ENCODE measurements at regions not wholly inside any gene's neighbourhood (a gene's known extent, or its start where the extent isn't known, plus 50 kb on each side); places are given as distances from the start of the nearest gene placed in this dataset.

GRCh38 chr15:88323976-88324740 is 67.6 kb upstream of the NTRK3 start:
- TF ChIP-seq CTCF (conservative IDR thresholded peaks at IDR 0.05; ENCODE audit: low read length) (no peak), EZH2phosphoT487 (IDR thresholded peaks at IDR 0.05; ENCODE audit: borderline replicate concordance, low read depth, low read length) (no peak)

Data from OCI-LY7 (cell line).